GM21529 (cell line): ENCODE measurements at regions not wholly inside any gene's neighbourhood (a gene's known extent, or its start where the extent isn't known, plus 50 kb on each side); places are given as distances from the start of the nearest gene placed in this dataset.
"Not testable (repeated sequence)": the region's sequence is repeated elsewhere in the genome, so short reads cannot be mapped to it uniquely, and the experiment has no call there.

Experiments
- ATAC-seq: cut with Tn5 transposase; IDR thresholded peaks from one replicate; pipeline ENCODE4 v1.9.1; 2021; ENCODE audit not compliant: unreplicated experiment

GRCh38 chr18:5024741-5025140 lies 172.3 kb downstream of the AKAIN1 start:
- no peak for ATAC-seq

- ATAC-seq: no peak
These were observed 175.5 kb downstream of the AKAIN1 start for GRCh38 chr18:5021558-5021957.

- no peak for ATAC-seq
These were observed 181.8 kb downstream of the AKAIN1 start for GRCh38 chr18:5015213-5015612.

GRCh38 chr18:5004031-5004820 lies 192.8 kb downstream of the AKAIN1 start:
- not testable (repeated sequence) for ATAC-seq

- ATAC-seq: no peak
These were observed 202.3 kb downstream of the AKAIN1 start for GRCh38 chr18:4994710-4995109.

- no peak for ATAC-seq
These were observed 209.3 kb downstream of the AKAIN1 start for GRCh38 chr18:4987452-4988405.

- no peak for ATAC-seq
These were observed 210.4 kb downstream of the AKAIN1 start for GRCh38 chr18:4986677-4987076.

GRCh38 chr18:4986066-4986465 lies 211.0 kb downstream of the AKAIN1 start:
- no peak for ATAC-seq

- ATAC-seq: no peak
These were observed 235.7 kb downstream of the AKAIN1 start for GRCh38 chr18:4961121-4961909.

GRCh38 chr18:4960578-4960977 lies 236.5 kb downstream of the AKAIN1 start:
- ATAC-seq: no peak

- no peak for ATAC-seq
These were observed 265.8 kb downstream of the AKAIN1 start for GRCh38 chr18:4931209-4931608.

- ATAC-seq: no peak
These were observed 275.5 kb downstream of the AKAIN1 start for GRCh38 chr18:4921548-4921947.

GRCh38 chr18:4917509-4917908 lies 279.5 kb downstream of the AKAIN1 start:
- not testable (repeated sequence) for ATAC-seq

- no peak for ATAC-seq
These were observed 288.7 kb downstream of the AKAIN1 start for GRCh38 chr18:4908328-4908727.

- no peak for ATAC-seq
These were observed 290.2 kb downstream of the AKAIN1 start for GRCh38 chr18:4906856-4907255.

- ATAC-seq: no peak
These were observed 308.6 kb downstream of the AKAIN1 start for GRCh38 chr18:4888251-4889040.

- no peak for ATAC-seq
These were observed 318.6 kb downstream of the AKAIN1 start for GRCh38 chr18:4878480-4878879.

- ATAC-seq: no peak
These were observed 325.9 kb downstream of the AKAIN1 start for GRCh38 chr18:4871197-4871596.

GRCh38 chr18:4870177-4870773 lies 326.8 kb downstream of the AKAIN1 start:
- no peak for ATAC-seq

GRCh38 chr18:4869155-4869554 lies 327.9 kb downstream of the AKAIN1 start:
- no peak for ATAC-seq
